Activated naive CD4-positive, alpha-beta T cell treated with anti-CD3 and anti-CD28 coated beads, Interleukin-2, amount 50 U/mL, for 72 hours (primary cell): ENCODE measurements at regions not wholly inside any gene's neighbourhood (a gene's known extent, or its start where the extent isn't known, plus 50 kb on each side); places are given as distances from the start of the nearest gene placed in this dataset.
"Not testable (repeated sequence)": the region's sequence is repeated elsewhere in the genome, so short reads cannot be mapped to it uniquely, and the experiment has no call there.

Source experiments
- ATAC-seq, 2 donors: fragments of 150-1000 bp; cut with Tn5 transposase; 2 replicates each; pipeline ENCODE4 v1.10.0; 2021; ENCODE audit warnings: mild to moderate bottlenecking in 2 of 2, moderate library complexity in 2 of 2
- DNase-seq, 2 donors: peaks; one replicate each; pipeline ENCODE4 v3.0.0; 2021 to 2022; ENCODE audit warnings: low spot score in 2 of 2
- H3K27ac Mint-ChIP-seq, 2 donors: one replicate each; pipeline ENCODE4 v1.8.0; 2022; ENCODE audit warnings: mild to moderate bottlenecking in 2 of 2, mixed read lengths in 2 of 2
- H3K36me3 Mint-ChIP-seq, 2 donors: one replicate each; pipeline ENCODE4 v1.8.0; 2022; ENCODE audit warnings: mixed read lengths in 2 of 2
- H3K9me3 Mint-ChIP-seq, 2 donors: one replicate each; pipeline ENCODE4 v1.8.0; 2022; ENCODE audit warnings: mixed read lengths in 2 of 2

DNA sequence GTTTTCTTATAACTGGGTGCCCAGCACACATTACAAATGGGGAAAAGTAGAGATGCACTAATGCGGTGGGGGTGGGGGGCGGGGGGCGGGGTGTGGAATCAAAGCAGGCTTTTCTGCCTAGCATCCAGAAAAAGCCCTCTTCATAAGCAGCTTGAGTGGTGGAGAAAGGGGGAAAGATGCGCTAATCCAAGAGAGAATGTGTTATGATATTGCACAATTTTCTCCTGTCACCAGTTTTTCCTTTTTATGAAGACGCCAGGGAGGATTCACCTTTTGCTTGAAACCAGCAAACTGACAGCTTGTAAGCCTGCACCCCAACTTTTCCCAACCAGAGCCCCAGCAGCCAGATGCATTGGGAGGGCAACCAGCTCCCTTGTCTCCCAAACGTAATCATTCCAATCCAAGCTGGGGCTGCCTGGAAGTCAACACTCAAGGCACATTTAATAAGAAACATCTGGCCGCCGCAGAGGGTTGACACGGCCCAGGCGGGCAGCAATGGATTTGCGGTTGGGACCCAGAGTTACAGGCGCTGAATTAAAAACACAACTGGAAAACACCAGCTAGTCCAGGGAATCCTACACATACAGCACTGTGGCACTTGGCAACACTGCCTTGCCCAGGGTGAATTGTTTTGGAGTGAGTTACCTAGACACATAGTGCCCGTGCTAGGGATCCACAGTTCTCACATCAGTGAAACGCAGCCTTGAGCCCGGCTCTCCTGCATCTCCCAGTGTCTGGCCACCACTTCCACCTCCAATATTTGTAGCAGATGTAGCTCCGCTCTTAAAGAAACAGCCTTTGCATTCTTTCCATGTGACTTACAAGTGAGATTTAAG lies 218.5 kb upstream of the PRICKLE2 start:
- DNase-seq = no peak
- no peak for ATAC-seq
- Mint-ChIP-seq H3K27ac (no peak overlapping the region), H3K9me3 (no peaks in the 10 kb centered on the region), H3K36me3 (no peaks in the 10 kb centered on the region)

DNA sequence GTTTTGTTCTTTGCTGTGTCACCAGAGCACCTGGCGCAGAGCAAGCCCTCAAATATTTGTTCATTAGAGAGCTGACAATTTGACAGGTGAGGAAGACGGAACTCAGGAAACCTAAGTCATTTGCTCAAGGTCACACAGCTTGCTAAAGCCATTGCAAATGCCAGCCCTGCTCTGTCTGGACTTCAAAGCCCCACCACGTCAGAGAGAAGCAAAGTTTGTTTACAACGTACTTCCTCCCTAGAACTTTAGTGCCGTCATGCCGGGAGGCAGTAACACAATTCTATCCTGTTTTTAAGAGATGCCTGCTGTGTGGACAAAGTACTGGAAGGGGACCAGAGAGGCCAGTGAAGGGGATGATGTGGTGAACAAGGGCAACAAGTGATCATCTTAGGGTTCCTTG lies 216.6 kb upstream of the PRICKLE2 start:
- Mint-ChIP-seq H3K36me3 (peaks cover 0 to 2% of the 10 kb centered on the region in 2 donors), H3K9me3 (peaks cover 0 to 3% of the 10 kb centered on the region in 2 donors), H3K27ac (no peak overlapping the region)
- no peak for DNase-seq
- ATAC-seq = no peak

DNA sequence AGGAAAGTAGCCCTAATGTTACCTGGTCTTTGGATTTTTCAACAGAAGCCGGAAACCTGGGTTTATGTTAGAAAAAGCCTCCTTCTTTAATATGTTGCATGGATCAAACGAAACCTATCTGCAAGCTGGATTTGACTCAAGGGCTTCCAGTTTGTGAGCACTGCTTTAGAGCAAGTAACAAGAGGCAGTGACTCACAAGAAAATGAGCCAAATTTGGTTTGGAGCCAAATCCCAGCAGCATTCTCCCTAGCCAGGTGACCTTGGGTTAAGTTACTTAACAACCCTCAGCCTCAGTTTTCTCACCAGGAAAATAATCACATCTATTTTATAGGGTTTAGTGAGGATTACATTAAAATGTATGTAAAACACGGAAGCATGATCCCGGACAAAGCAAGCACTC lies 215.2 kb upstream of the PRICKLE2 start:
- H3K36me3 Mint-ChIP-seq = peaks cover 0 to 6% of the 10 kb centered on the region in 2 donors
- ATAC-seq (no peak), DNase-seq (no peak)
- H3K27ac Mint-ChIP-seq = no peak overlapping the region
- H3K9me3 Mint-ChIP-seq = peaks cover 0 to 11% of the 10 kb centered on the region in 2 donors

DNA sequence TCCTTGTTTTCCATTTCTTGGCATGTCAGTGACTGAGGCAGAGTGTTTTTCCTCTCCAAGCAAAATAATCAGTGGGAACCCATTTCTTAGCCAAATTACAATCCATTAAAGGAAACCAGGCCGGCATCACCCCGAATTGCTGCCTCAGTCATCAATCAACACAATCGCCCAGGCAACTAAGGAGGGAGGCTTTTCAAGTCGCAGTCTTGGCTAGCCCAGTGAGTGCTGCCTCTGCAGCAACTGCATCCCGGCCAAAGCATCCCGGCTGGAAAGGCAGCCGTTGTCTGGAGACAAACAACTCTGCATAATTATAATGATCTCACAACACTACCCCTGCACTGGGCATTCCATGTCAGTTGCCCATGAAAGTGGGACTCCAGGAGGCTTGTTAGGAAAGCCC lies 213.5 kb upstream of the PRICKLE2 start:
- Mint-ChIP-seq H3K9me3 (peaks cover 9 to 21% of the 10 kb centered on the region in 2 donors), H3K27ac (no peak overlapping the region), H3K36me3 (peaks cover 8 to 16% of the 10 kb centered on the region in 2 donors)
- ATAC-seq = no peak
- no peak for DNase-seq

DNA sequence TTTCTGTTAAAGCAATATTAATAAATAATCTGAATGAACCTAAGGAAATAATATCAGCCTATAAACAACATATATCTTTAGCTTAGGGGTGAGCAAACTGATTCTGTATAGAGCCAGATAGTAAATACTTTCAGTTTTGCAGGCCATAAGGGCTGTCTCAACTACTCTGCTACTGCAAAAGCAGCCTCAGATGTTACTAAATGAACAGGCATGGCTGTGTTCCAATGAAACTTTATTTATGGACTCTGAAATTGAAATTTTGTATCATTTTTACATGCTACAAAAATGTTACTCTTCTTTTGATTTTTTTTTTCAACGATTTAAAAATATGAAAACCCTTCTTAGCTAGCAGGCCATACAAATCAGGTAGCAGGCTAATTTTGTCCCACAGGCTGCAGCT lies 212.8 kb upstream of the PRICKLE2 start:
- peaks cover 8 to 17% of the 10 kb centered on the region in 2 donors for H3K36me3 Mint-ChIP-seq
- DNase-seq (no peak), ATAC-seq (no peak)
- H3K27ac Mint-ChIP-seq = no peak overlapping the region
- peaks cover 11 to 22% of the 10 kb centered on the region in 2 donors for H3K9me3 Mint-ChIP-seq

DNA sequence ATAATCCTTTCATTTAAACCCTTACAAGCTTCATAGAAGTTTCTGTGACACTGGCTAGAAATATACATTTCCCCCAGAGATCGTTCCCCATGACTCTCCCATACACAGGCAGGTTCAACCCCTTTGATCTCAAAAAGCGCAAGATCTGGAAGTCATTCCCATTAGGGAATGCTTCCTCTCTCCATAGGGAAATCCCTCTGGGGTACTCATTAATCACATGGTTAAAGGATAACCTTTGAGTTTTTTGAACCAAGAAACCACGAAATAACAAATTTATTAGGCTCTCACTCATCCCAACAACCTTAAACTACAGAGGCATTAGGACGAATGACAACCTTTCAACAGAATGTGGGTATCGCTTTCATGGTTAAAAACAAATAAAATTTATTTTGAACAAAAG lies 211.9 kb upstream of the PRICKLE2 start:
- Mint-ChIP-seq H3K27ac (no peak overlapping the region), H3K9me3 (peaks cover 11 to 22% of the 10 kb centered on the region in 2 donors), H3K36me3 (peaks cover 8 to 22% of the 10 kb centered on the region in 2 donors)
- ATAC-seq = no peak
- DNase-seq = no peak

DNA sequence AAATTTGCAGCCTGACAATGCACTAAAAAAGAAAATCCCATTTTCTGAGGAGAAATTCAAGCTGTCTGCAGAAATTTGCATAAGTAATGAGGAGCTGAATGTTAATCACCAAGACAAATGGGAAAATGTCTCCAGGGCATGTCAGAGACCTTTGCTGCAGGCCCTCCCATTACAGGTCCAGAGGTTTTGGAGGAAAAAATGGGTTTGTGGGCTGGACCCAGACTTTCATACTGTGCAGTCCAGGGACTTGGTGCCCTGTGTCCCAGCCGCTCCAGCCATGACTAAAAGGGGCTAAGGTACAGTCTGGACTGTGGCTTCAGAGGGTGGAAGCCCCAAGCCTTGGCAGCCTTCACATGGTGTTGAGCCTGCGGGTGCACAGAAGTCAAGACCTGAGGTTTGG lies 209.8 kb upstream of the PRICKLE2 start:
- DNase-seq, H3K27ac Mint-ChIP-seq, ATAC-seq: not testable (repeated sequence)
- Mint-ChIP-seq H3K9me3 (peaks cover 11 to 22% of the 10 kb centered on the region in 2 donors), H3K36me3 (peaks cover 8 to 22% of the 10 kb centered on the region in 2 donors)

DNA sequence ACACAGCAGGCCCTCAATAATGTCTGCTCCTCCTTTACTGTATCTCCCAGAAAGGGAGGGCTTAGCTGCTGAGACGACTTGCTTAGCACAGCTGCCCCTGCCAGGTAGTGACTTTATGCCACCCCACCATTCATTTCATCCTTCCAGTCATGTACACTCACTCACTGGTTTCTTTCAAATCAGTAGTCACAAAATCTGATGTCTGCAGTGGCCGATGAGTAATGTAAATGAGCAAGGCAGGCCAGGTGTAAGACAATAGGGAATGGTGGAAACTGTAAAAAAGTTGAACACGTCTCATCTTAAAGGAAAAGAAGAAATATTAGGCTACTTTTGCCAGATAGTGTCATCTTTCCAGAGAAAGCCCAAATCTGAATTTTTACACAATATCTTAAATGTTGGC lies 207.6 kb upstream of the PRICKLE2 start:
- Mint-ChIP-seq H3K27ac (no peak overlapping the region), H3K36me3 (peaks cover 8 to 22% of the 10 kb centered on the region in 2 donors), H3K9me3 (peaks cover 15 to 22% of the 10 kb centered on the region in 2 donors)
- ATAC-seq (no peak), DNase-seq (no peak)

DNA sequence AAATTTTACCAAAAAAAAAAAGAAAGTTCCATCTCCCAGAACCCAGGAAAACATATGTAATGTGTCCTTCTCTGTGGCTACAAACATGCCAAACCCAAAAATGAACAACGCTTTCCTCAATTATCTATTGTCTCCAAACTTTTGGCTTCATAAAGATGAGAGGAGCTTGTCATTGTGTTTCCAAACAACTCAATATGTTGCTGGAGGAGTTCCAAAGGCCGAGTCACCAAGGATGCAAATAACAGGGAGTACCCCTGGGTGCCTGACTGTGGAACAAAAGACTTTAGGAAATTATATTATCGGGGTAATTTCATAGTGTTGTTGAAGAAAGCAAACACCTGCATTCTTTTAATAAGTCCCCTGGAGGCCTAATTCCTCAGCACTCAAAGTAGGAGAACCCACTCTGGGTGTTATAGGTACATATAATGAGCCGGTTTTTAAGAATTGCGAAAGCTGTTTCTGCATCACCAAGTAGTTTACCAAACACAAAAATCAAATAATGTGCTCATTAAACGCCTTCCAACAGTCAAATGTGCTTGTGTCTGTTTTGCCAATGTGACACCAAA lies 206.3 kb upstream of the PRICKLE2 start:
- Mint-ChIP-seq H3K27ac (no peak overlapping the region), H3K9me3 (peaks cover 15 to 17% of the 10 kb centered on the region in 2 donors), H3K36me3 (peaks cover 8 to 17% of the 10 kb centered on the region in 2 donors)
- ATAC-seq (no peak), DNase-seq (no peak)

DNA sequence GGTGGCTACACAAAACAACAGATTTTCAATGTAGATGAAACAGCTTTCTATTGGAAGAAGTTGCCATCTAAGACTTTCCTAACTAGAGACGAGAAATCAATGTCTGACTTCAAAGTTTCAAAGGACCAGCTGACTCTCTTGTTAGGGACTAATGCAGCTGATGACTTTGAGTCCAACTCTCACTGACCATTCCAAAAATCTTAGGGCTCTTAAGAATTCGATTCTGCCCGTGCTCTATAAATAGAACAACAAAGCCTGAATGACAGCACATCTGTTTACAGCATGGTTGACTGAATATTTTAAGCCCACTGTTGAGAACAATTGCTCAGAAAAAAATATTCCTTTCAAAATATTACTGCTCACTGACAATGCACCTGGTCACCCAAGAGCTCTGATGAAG lies 202.4 kb upstream of the PRICKLE2 start:
- DNase-seq (no peak), ATAC-seq (no peak)
- Mint-ChIP-seq H3K27ac (no peak overlapping the region), H3K36me3 (peaks cover 0 to 2% of the 10 kb centered on the region in 2 donors), H3K9me3 (peaks cover 0 to 4% of the 10 kb centered on the region in 2 donors)

DNA sequence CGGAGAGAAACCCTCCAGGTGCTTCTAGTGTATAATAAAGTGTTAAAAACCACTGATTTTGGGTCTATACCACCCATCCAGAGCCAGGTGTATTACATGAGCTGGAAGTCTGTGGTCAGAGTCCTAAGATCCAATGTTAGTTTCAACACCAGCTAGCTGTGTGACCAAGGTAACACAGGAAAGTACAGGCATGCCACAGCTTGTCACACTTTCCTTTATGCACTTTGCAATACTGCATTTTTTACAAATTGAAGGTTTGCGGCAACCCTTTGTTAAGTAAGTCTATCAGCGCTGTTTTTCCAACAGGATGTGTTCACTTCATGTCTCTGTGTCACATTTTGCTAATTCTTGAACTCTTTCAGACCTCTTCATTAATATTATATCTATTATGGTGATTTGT lies 201.3 kb upstream of the PRICKLE2 start:
- Mint-ChIP-seq H3K36me3 (no peaks in the 10 kb centered on the region), H3K9me3 (peaks cover 0 to 4% of the 10 kb centered on the region in 2 donors), H3K27ac (no peak overlapping the region)
- ATAC-seq = no peak
- no peak for DNase-seq

DNA sequence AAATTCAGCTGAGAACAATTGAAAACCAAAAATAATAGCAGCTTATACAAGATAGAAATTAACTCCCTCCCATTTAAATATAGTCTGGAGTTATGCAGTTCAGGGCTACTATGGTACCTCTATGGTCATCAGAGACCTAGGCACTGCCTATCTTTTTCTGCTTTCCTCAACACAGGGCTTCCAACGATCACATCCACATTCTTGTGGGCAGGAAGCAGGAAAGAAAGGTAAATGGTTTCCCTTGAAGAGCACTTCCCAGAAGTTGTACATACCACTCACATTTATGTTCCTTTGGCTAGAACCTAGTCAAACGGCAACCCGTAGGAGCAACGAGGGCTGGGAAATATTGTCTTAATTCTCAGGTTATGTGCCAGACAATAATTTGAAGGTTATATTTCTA lies 197.7 kb upstream of the PRICKLE2 start:
- Mint-ChIP-seq H3K9me3 (peaks cover 0 to under 1% of the 10 kb centered on the region in 2 donors), H3K27ac (no peak overlapping the region), H3K36me3 (no peaks in the 10 kb centered on the region)
- ATAC-seq = no peak
- DNase-seq = no peak

DNA sequence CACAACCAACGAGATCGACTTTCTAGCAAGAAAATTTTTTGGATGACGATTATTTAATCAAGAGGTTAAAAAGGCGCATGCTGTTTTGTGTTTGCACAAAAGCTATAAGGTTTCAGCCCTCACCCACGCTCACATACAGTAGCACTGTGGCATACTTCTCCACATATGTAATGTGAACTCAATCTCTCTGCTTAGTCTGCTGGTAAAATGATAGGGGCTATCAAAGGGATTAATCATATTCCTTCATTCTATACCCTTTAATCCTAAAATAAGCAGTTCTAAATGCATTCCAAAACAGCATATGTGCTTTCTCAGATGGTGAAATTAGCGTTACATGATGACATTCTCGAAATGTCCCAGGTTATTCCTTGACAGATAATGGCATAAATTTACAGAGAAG lies 196.9 kb upstream of the PRICKLE2 start:
- no peaks in the 10 kb centered on the region for H3K9me3 Mint-ChIP-seq
- ATAC-seq = no peak
- H3K36me3 Mint-ChIP-seq = no peaks in the 10 kb centered on the region
- no peak for DNase-seq
- H3K27ac Mint-ChIP-seq = no peak overlapping the region

DNA sequence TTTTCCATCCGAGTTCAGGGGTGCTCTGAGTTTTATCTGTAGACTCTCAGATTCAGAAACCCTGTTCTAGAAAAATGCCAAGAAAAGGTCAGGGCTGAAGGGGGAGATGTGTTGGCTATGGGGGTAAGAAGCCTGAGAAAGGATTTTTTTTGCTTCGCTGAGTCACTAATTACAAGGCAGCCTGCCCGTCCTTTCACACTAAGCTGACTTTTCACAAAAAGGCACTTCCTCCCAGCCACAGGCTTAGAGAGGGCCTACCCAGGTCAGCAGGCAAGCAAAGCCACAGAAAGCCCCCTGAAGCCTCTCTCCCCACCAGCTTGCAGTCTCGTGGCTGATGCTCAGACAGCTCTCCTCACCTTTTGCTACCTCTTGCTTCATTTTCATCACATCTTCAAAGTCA lies 192.6 kb upstream of the PRICKLE2 start:
- Mint-ChIP-seq H3K9me3 (peaks cover 0 to 4% of the 10 kb centered on the region in 2 donors), H3K36me3 (peaks cover 0 to 17% of the 10 kb centered on the region in 2 donors), H3K27ac (no peak overlapping the region)
- ATAC-seq = no peak
- DNase-seq = no peak

DNA sequence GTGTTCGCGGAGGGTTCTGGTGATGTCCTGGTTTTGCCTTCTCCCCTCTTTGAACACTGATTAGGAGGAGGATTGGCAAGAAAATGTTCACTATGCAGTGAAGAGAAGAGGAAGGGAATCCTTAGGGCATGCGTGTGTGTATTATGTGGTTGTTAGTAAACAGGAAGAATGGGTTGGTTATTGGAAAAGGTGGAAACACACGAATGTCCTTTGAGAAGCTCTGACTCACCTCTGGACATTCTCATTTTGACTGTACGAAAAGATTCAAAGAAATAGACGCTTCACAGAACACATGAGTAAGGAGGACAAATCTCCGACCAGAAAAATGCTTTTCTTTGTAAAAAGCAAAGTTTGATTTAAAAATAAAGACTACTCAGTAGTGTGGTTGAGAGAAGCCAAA lies 188.8 kb upstream of the PRICKLE2 start:
- DNase-seq = no peak
- peaks cover 0 to 4% of the 10 kb centered on the region in 2 donors for H3K9me3 Mint-ChIP-seq
- H3K36me3 Mint-ChIP-seq = peaks cover 0 to 17% of the 10 kb centered on the region in 2 donors
- ATAC-seq = no peak
- peak overlapping the region in 1 of 2 donors; percentile 81 for H3K27ac Mint-ChIP-seq

DNA sequence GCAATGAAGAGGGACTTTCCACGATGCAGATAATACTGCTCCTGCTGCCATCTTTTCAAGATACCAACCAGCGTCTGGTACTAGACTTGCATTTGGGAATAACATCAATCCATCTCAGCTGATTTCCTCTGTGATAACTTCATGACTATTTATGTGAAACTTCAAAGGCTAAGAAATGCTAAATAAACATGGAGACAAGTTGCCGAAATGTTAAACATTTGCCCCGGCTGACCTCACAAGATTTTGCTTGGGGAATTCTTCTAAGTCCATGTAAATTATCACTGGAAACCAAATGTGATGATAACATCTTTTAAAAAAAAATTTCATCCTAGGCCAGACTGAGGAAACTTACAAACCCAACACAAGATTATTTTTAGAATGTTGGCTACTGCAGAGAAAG lies 185.8 kb upstream of the PRICKLE2 start:
- Mint-ChIP-seq H3K36me3 (peaks cover 0 to 17% of the 10 kb centered on the region in 2 donors), H3K27ac (no peak overlapping the region), H3K9me3 (peaks cover 4 to 6% of the 10 kb centered on the region in 2 donors)
- ATAC-seq (no peak), DNase-seq (no peak)

DNA sequence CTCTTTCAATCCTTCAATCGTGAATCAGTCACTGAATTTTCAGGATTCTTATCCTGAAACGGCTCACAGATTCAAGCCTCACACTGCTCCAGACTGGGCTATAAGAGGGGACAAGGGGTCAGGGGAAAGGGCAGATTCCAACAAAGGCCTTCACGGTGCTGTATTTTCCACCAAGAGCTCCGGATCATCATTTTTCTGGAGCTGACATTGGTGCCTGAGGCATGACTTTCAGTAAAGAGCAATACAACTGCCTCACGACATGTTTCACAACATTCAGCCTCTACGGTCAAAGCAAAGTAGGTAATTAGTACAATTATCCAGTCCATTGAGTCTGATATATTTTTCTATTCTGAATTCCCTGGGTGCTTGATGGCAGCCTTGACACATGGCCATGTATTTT lies 185.0 kb upstream of the PRICKLE2 start:
- Mint-ChIP-seq H3K27ac (no peak overlapping the region), H3K9me3 (peaks cover 0 to 6% of the 10 kb centered on the region in 2 donors), H3K36me3 (peaks cover 0 to 13% of the 10 kb centered on the region in 2 donors)
- DNase-seq (no peak), ATAC-seq (no peak)

DNA sequence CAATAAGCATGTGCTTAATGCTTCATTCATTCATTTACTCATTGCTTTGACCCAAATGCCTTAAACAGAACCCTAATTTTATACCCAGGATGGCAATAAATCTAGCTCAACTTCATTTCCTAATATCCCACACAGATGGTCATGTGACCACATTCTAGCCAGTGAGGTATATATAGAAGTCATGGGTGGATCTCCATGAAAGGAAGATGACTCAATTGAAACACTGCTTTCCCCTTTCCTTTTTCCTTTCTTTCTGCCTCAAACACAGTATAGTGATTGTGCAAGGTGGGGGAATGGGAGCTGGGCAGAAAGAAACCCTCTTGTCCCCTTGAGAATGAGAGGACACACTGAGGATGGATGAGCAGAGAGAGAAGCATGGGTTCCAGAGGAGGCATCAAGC lies 183.5 kb upstream of the PRICKLE2 start:
- H3K27ac Mint-ChIP-seq = no peak overlapping the region
- H3K9me3 Mint-ChIP-seq = peaks cover 0 to 6% of the 10 kb centered on the region in 2 donors
- peaks cover 0 to 7% of the 10 kb centered on the region in 2 donors for H3K36me3 Mint-ChIP-seq
- DNase-seq (no peak), ATAC-seq (no peak)
